Erythroblast (primary cell): ENCODE measurements at regions not wholly inside any gene's neighbourhood (a gene's known extent, or its start where the extent isn't known, plus 50 kb on each side); places are given as distances from the start of the nearest gene placed in this dataset.

Experiments
- GATA1 ChIP-seq: IDR thresholded peaks from 2 replicates; pipeline ENCODE4 v1.6.1; 2011; ENCODE audit warnings: low read depth, mild to moderate bottlenecking, control low read depth, low read length, moderate library complexity
- POLR2A ChIP-seq: IDR thresholded peaks from 2 replicates; pipeline ENCODE4 v1.6.1; 2011; ENCODE audit warnings: mild to moderate bottlenecking, low read length

GRCh38 chr5:175032013-175032412 lies 307.6 kb downstream of the MSX2 start:
- TF ChIP-seq POLR2A (no peak), GATA1 (no peak)
